ENCODE measurements at regions not wholly inside any gene's neighbourhood (a gene's known extent, or its start where the extent isn't known, plus 50 kb on each side); places are given as distances from the start of the nearest gene placed in this dataset.
"Not testable (repeated sequence)": the region's sequence is repeated elsewhere in the genome, so short reads cannot be mapped to it uniquely, and the experiment has no call there.

DNA sequence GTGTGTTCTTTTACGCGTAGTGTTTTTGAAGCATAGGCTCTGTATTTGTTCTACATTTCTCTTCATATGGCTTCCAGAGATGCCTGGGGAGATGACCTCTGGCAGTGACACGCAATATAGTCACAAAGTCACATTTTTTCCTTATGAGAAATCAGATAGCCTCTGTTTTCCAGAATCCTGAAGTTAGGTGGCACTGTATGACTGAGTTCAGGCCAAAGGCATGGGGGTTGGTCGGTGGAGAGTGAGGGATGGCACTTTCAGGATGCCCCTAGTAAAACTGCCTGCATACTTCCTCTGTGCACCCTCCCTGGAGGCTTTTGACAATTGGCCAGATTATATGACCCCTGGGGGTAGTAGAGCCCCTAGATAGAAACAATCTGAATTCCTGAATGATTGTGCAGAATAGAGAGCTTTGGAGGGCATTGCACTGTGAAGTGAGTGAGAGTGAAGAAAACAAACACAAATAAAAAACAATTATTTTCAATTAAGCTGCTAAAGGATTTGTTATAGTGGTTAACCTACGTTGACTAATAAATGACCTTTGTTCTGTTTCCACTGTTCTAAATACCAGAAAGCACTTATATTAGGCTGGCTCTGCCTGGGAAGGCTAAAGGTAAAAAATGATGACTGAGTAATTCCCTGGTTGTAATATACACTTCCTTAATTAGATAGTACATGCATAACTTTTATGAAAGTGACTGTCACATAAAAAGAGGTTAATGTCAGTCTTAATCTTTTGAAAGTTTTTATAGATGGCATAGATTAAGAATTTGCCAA lies 1660.8 kb downstream of the PLA2G4A start:
- no peak for DNase-seq

- DNase-seq: no peak
These were observed 1667.8 kb downstream of the PLA2G4A start for GRCh38 chr1:188496506-188496905.

- no peak for DNase-seq
These were observed 1668.3 kb downstream of the PLA2G4A start for GRCh38 chr1:188497020-188497419.

DNA sequence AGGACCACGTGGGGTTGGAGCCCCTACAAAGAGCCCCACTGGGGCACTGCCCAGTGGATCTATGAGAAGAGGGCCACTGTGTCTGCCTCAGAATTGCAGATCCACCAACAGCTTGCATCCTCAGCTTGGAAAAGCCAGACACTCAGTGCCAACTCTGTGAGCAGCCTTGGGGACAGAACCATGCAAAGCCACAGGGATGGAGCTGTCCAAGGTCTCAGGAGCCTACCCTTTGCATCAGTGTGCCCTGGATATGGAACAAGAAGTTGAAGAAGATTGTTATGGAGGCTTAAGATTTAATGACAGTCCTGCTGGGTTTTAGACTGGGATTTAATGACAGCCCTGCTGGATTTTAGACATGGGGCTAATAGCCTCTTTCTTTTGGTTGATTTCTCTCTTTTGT lies 1670.9 kb downstream of the PLA2G4A start:
- DNase-seq: no peak

DNA sequence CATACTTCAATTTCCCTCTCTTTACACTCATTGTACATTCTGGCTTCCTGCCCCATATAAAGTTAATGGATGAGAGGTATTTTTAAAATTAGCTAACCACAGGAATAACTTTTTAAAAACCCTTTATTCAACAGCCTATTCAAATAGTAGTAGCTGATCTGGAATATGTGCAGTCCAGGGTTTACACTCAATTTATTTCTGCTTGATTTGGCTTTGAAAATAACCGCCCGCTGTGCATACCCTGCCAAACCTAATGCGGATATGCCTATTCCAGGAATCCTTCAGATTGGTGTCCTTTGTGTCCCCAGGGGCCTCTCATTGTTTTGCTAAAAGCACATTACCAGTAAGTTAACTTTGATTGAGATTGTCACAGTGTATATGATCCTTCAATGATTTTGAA lies 1686.2 kb downstream of the PLA2G4A start:
- no peak for DNase-seq

DNA sequence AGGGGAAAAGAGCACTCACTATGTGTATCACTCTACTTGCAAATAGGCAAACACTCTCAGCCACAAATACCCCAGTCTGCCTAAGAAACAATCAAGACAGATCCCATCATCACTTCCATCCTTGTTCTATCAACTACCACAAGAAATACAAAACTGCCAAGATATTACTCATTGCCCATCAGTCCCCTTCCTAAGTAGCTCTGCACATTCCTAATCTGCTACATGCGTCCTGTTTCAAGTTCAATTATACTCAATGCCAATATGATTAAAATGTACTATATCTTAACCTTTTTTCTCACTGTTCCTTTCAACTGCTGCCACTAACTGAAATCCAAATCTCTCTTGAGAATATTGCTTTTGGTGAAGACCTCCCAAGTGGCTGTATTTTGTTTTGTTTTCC lies 1688.4 kb downstream of the PLA2G4A start:
- no peak for DNase-seq

DNA sequence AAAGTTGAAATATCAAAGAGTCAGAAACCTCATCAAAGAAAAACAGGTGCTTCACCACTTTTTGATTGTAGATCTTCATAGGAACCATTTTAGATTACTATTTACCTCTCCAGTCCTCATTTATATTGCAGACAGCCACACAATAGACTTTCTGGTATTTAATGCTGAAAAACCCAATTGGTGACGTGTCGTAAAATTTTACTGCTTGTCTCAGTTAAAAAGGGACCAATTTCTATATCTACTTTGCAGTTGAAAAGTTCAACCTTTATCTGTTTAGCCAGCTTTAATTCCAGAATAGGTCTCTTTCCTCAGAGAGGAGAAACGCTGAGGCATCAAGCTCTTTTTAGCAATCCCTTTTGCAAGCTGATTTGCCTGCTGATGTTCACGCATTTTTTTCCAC lies 1722.4 kb downstream of the PLA2G4A start:
- DNase-seq: no peak

DNA sequence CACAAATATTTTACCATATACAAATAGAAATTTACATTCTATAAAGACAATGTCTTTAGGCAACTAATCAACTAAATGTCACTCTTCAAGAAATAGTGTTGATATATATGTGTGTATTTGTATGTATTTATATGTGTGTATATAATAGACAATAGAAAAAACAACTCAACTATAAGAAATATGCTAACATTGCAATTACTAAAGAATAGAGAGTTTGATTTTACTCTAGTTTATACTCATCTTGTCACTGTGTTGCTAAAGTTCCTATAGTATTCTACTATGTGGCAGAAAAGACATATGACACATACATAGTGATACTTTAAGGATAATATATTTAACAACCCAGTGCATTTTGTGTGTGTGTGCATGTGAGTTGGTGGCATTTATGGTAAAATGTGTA lies 1728.3 kb downstream of the PLA2G4A start:
- DNase-seq: no peak

GRCh38 chr1:188582911-188583532 lies 1754.3 kb downstream of the PLA2G4A start:
- DNase-seq: no peak

DNA sequence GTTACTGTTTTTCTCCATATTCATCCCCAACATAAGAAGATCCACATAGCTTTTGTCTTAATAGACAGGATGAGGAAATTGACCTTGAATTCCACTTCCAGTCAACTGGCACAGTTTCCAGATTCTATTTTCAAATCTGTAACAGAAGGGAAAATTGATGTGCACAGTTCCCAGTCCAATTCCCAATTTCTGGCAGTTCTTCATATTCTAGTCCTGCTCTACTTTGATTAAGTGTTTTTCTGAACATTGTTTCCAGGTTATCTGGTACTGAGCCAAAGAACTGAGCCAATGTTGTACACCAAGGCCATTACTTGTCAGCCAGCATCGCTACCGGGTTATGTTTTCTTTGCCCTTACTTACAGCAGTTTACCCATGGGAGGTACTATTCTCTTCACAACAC lies 1755.4 kb downstream of the PLA2G4A start:
- no peak for DNase-seq

DNA sequence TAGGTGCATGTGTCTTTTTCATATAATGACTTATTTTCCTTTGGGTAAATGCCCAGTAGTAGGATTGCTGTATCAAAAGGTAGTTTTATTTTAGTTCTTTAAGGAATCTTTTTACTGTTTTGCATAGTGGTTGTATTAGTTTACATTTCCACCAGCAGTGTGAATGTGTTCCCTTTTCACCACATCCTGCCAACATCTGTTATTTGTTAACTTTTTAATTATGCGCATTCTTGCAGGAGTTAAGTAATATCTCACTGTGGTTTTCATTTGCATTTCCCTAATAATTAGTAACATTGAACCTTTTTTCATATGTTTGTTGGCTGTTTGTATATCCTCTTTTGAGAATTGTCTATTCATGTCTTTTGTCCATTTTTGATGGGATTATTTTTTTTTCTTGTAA lies 1761.9 kb downstream of the PLA2G4A start:
- no peak for DNase-seq

GRCh38 chr1:188594542-188595235 lies 1765.9 kb downstream of the PLA2G4A start:
- no peak for DNase-seq

DNA sequence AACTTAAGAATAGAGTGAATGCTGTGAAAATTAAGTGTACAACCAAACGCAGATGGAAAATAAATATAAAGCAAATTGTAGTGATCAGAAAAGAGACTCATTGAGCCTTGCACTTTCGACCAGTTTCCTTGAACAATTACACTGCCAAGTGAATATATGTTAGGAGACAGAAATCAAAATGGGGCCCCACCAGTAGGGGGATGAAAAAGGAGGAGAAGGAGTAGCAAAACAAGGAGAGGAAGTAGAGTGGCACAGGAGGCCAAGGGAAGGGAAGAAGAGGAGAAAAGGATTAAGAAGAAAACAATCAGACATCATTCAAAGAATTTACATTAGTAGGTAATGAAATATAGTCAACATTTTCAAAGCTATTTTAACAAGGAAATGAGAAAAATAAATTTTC lies 1770.6 kb downstream of the PLA2G4A start:
- no peak for DNase-seq

- no peak for DNase-seq
These were observed 1782.7 kb downstream of the PLA2G4A start for GRCh38 chr1:188611432-188611831.

DNA sequence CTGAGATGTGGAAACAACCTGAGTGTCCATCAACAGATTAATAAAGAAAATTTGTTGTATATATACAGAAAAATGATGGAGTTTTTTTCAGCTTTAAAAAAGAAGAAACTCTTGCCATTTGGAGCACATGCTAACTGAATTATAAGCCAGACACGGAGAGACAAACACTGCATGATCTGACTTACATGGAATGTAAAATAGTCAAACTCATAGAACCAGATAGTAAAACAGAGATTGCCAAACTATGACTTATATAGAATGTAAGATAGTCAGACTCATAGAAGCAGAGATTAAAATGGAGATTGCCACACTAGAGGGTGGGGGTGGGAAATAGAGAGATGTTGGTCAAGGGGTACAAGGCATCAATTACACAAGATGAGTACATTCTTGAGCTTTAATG lies 1786.6 kb downstream of the PLA2G4A start:
- DNase-seq: no peak

- DNase-seq: no peak
These were observed 1791.5 kb downstream of the PLA2G4A start for GRCh38 chr1:188620236-188620635.

DNA sequence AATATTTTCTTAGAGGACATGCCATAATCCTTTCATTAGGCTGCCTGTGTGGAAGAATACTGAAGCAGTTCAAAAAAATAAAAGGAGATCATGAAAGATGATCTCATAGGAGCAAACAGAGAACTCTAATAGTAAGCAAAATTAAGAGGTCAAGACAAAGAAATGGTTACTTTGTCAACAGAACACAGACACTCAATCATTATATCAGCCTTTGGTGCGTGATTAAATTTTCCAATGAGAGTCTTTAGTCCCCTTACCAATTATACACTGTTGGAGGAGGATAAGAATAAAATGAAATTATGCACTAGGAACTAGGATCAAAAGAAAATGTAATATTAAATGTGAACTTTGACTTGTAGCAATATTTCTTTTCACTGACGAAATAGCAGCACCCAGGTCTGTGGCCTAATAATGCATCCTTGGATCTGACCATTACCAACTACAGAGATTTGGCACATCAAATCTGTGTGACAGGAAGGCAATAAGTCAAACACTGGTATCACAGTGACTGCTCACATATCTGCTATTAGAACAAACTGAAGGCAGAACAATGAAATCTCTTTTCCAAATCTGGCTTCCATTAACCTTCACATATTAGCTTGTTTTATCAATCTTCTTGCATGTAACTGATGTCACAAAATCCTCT lies 1812.9 kb downstream of the PLA2G4A start:
- DNase-seq: no peak

- DNase-seq: no peak
These were observed 1814.0 kb downstream of the PLA2G4A start for GRCh38 chr1:188642704-188643103.

DNA sequence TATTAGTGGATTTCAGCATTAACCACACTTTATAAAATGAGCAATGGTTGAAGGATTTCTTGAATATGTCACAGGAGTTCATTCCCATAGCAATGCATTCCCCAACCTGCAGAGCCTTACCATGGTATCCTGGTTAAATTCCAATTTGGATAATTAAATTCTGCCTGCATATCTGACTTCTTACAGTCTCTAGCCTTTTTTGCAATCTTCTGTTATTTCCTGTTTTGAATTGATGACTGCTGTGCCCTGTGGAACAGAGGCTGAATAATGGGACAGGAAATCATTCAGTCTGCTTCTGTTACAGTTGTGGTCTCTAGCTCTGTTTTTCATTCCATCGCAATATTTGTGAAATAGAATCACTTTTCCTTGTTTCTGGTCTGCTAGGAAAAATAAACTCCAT lies 1823.9 kb downstream of the PLA2G4A start:
- DNase-seq: no peak

- DNase-seq: not testable (repeated sequence)
These were observed 1821.7 kb downstream of the BRINP3 start for GRCh38 chr1:188655966-188656365.

- DNase-seq: no peak
These were observed 1817.1 kb downstream of the BRINP3 start for GRCh38 chr1:188660572-188660971.

DNA sequence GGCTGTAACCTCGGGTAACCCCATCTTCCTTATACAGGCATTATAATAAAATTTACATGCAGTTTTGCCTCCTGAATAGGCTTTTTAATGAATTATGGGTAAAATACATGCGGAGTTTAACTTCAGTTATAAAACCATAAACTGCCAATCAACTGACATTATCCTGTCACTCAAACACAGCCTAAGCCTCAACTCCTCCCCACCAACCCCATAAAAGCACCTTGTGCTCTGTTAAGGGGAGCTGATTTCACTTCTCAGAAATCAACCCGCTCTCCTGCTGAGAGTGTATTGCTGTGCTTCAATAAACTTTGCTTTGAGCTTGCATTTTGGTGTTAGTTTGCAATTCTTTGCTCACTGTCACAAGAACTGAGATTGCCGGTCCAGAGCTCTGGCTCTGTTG lies 1812.2 kb downstream of the BRINP3 start:
- no peak for DNase-seq

DNA sequence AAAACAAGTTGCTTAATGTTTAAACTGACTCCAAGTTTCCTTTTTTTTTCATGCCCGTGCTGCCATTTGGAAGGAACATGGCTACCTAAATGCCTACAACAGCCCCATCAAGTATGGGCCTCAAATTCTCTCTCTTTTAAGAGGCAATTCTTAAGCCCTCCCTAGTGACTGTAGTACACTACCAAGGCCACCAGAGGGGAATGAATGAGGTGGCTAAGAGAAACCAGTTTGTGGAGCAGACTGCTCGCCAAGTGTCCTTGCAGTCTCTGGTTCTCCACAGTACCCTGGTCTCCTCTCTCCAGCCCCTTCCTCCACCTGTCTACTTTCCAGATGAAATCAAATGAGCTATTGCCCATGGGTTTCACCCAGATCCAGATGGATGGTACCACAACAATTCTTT lies 1809.6 kb downstream of the BRINP3 start:
- no peak for DNase-seq
